GM23338 (cell line): ENCODE measurements at regions not wholly inside any gene's neighbourhood (a gene's known extent, or its start where the extent isn't known, plus 50 kb on each side); places are given as distances from the start of the nearest gene placed in this dataset.

Experiments
- ATAC-seq: fragments of 200-7000 bp; cut with Tn5 transposase; 3 replicates; pipeline ENCODE4 v1.9.1; 2020
- DNase-seq: peaks from one replicate; pipeline ENCODE4 v3.0.0-alpha.2; 2015; ENCODE audit warnings: low spot score
- H2AFZ ChIP-seq: fragments of 200-600 bp; sonication (generic); 2 replicates; pipeline ENCODE4 v1.8.0; 2016; ENCODE audit warnings: antibody characterized with exemption, mild to moderate bottlenecking, moderate library complexity
- H3F3A ChIP-seq: fragments of 200-600 bp; sonication (generic); replicated peaks from 2 replicates; pipeline ENCODE4 v1.8.0; 2017; ENCODE audit warnings: antibody characterized with exemption, mixed run types, low read depth
- H3K27ac ChIP-seq: fragments of 200-600 bp; sonication (generic); 2 replicates; pipeline ENCODE4 v1.6.1; 2016; ENCODE audit warnings: low read depth
- H3K27me3 ChIP-seq: fragments of 200-600 bp; sonication (generic); 2 replicates; pipeline ENCODE4 v1.8.0; 2016; ENCODE audit warnings: mild to moderate bottlenecking, mixed run types, moderate library complexity; ENCODE audit not compliant: insufficient read depth
- H3K36me3 ChIP-seq: fragments of 200-600 bp; sonication (generic); 2 replicates; pipeline ENCODE4 v1.8.0; 2016; ENCODE audit warnings: mild to moderate bottlenecking; ENCODE audit not compliant: insufficient read depth
- H3K4me1 ChIP-seq: fragments of 200-600 bp; sonication (generic); 2 replicates; pipeline ENCODE4 v1.8.0; 2016; ENCODE audit warnings: mild to moderate bottlenecking, moderate library complexity; ENCODE audit not compliant: insufficient read depth
- H3K4me2 ChIP-seq: fragments of 200-600 bp; sonication (generic); 2 replicates; pipeline ENCODE4 v1.7.1; 2017; ENCODE audit warnings: mixed run types
- H3K4me3 ChIP-seq: fragments of 200-600 bp; sonication (generic); 2 replicates; pipeline ENCODE4 v1.6.1; 2016; ENCODE audit warnings: mixed run types
- H3K79me2 ChIP-seq: fragments of 200-600 bp; sonication (generic); replicated peaks from 2 replicates; pipeline ENCODE4 v1.8.0; 2017; ENCODE audit warnings: mild to moderate bottlenecking; ENCODE audit not compliant: insufficient read depth
- H3K9me2 ChIP-seq: fragments of 200-600 bp; sonication (generic); 2 replicates; pipeline ENCODE4 v1.8.0; 2017; ENCODE audit not compliant: insufficient read depth
- H4K20me1 ChIP-seq: fragments of 200-600 bp; sonication (generic); replicated peaks from 2 replicates; pipeline ENCODE4 v1.8.0; 2017; ENCODE audit warnings: mild to moderate bottlenecking; ENCODE audit not compliant: insufficient read depth
- H3K27ac Mint-ChIP-seq: 2 replicates; pipeline ENCODE4 v1.8.0; 2020; ENCODE audit warnings: inconsistent platforms, mild to moderate bottlenecking, moderate library complexity, mixed read lengths
- H3K27me3 Mint-ChIP-seq: 3 replicates; pipeline ENCODE4 v1.8.0; 2022; ENCODE audit warnings: low read depth, mild to moderate bottlenecking, moderate library complexity, mixed read lengths, inconsistent platforms; ENCODE audit not compliant: insufficient read depth, poor library complexity
- H3K36me3 Mint-ChIP-seq: 3 replicates; pipeline ENCODE4 v1.8.0; 2021; ENCODE audit warnings: low read depth, mild to moderate bottlenecking, inconsistent platforms, moderate library complexity, mixed read lengths
- H3K4me1 Mint-ChIP-seq: 3 replicates; pipeline ENCODE4 v1.8.0; 2020; ENCODE audit warnings: mild to moderate bottlenecking, inconsistent platforms, mixed read lengths
- H3K4me3 Mint-ChIP-seq: 3 replicates; pipeline ENCODE4 v1.8.0; 2021; ENCODE audit warnings: moderate library complexity, mild to moderate bottlenecking, inconsistent platforms, mixed read lengths
- H3K9me3 Mint-ChIP-seq: 3 replicates; pipeline ENCODE4 v1.8.0; 2020; ENCODE audit warnings: moderate library complexity, mild to moderate bottlenecking, inconsistent platforms, mixed read lengths
- CREB1 ChIP-seq: fragments of 250-450 bp; sonication (Bioruptor Pico); IDR thresholded peaks from 2 replicates; pipeline ENCODE4 v1.5.0; 2020; ENCODE audit warnings: low read depth, mild to moderate bottlenecking, moderate library complexity
- EZH2 ChIP-seq: fragments of 200-600 bp; sonication (generic); IDR thresholded peaks from one replicate; pipeline ENCODE4 v1.8.0; 2017; ENCODE audit warnings: antibody characterized with exemption, mild to moderate bottlenecking, low read depth; ENCODE audit not compliant: unreplicated experiment
- JUNB ChIP-seq: IDR thresholded peaks from one replicate; pipeline ENCODE4 v1.6.1; 2016; ENCODE audit warnings: antibody characterized with exemption; ENCODE audit not compliant: unreplicated experiment
- NANOG ChIP-seq: IDR thresholded peaks from 2 replicates; pipeline ENCODE4 v1.6.1; 2016; ENCODE audit warnings: antibody characterized with exemption, borderline replicate concordance
- POLR2AphosphoS5 ChIP-seq: IDR thresholded peaks from 2 replicates; pipeline ENCODE4 v1.6.1; 2016; ENCODE audit warnings: antibody characterized with exemption, low read depth
- STAT1 ChIP-seq: IDR thresholded peaks from one replicate; pipeline ENCODE4 v1.6.1; 2016; ENCODE audit warnings: antibody characterized with exemption; ENCODE audit not compliant: unreplicated experiment
- ZNF114 ChIP-seq: fragments of 250-450 bp; sonication (Bioruptor Pico); IDR thresholded peaks from 2 replicates; pipeline ENCODE4 v1.5.0; 2020; ENCODE audit warnings: mild to moderate bottlenecking, moderate library complexity
- ZNF331 ChIP-seq: fragments of 250-450 bp; sonication (Bioruptor Pico); IDR thresholded peaks from 2 replicates; pipeline ENCODE4 v1.5.0; 2020; ENCODE audit warnings: low read depth, mild to moderate bottlenecking, moderate library complexity
- TF ChIP-seq, protein P1 (sequence below), 2 experiments: fragments of 200-600 bp in 1 of 2; sonication (generic) in 1 of 2; conservative IDR thresholded peaks; 2 replicates each; pipeline versions ENCODE4 v1.5.1 to v1.6.1; 2016 to 2017; ENCODE audit warnings: antibody characterized with exemption in 2 of 2, low read depth in 2 of 2, mild to moderate bottlenecking in 2 of 2, moderate library complexity in 1 of 2
- TF ChIP-seq, protein P2 (sequence below): fragments of 250-450 bp; sonication (Bioruptor Pico); IDR thresholded peaks from 2 replicates; pipeline ENCODE4 v1.5.0; 2020; ENCODE audit warnings: mild to moderate bottlenecking, moderate library complexity
- TF ChIP-seq, protein P3 (sequence below): IDR thresholded peaks from one replicate; pipeline ENCODE4 v1.6.1; 2018; ENCODE audit warnings: antibody characterized with exemption; ENCODE audit not compliant: unreplicated experiment
- TF ChIP-seq, protein P4 (sequence below): IDR thresholded peaks from 2 replicates; pipeline ENCODE4 v1.6.1; 2016; ENCODE audit warnings: antibody characterized with exemption

DNA sequence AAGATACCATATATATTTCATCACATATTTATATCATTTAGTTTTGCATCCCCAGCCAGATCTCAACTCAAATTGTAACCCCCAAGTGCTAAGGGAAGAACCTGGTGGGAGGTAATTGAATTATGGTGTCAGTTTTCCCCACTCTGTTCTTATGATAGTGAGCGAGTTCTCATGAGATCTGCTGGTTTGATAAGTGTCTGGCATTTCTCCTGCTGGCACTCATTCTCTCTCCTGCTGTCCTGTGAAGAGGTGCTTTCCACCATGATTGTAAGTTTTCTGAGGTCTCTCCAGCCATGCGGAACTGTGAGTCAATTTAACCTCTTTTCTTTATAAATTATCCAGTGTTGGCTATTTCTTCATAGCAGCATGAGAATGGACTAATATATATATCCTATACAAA lies 462.5 kb upstream of the SLITRK5 start (continued):
- TF ChIP-seq, protein P1, sequence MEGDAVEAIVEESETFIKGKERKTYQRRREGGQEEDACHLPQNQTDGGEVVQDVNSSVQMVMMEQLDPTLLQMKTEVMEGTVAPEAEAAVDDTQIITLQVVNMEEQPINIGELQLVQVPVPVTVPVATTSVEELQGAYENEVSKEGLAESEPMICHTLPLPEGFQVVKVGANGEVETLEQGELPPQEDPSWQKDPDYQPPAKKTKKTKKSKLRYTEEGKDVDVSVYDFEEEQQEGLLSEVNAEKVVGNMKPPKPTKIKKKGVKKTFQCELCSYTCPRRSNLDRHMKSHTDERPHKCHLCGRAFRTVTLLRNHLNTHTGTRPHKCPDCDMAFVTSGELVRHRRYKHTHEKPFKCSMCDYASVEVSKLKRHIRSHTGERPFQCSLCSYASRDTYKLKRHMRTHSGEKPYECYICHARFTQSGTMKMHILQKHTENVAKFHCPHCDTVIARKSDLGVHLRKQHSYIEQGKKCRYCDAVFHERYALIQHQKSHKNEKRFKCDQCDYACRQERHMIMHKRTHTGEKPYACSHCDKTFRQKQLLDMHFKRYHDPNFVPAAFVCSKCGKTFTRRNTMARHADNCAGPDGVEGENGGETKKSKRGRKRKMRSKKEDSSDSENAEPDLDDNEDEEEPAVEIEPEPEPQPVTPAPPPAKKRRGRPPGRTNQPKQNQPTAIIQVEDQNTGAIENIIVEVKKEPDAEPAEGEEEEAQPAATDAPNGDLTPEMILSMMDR (conservative IDR thresholded peaks at IDR 0.05; ENCODE audit: low read depth in 2 of 2): no peak
- TF ChIP-seq NANOG: no peak

DNA sequence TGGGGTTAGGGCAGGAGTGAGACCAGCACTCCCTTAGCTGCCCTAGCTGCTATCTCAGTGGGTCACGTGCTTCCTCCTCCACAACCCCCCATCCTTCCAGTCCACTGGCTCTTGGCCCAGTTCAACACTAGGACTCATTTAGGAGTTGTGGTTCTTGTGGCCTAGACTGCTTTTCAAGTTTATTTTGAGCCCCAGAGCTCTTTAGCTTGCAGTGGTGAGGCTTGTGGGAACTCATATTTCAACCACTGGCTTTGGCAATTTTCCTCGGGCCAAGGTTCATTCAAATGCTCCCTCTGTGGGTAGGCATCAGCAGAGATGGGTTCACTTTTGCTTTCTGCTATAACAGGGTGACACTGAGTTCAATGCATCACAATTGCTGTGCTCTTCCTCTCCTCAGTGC lies 436.2 kb upstream of the SLITRK5 start:
- Histone ChIP-seq H3K27me3 (no peaks in the 10 kb centered on the region), H3K36me3 (no peaks in the 10 kb centered on the region), H4K20me1 (no peaks in the 10 kb centered on the region), H3F3A (no peaks in the 10 kb centered on the region), H3K4me1 (no peaks in the 10 kb centered on the region), H3K9me2 (0 out of 2 replicates have a peak, but pooled peaks cover 12% of the 10 kb centered on the region), H3K4me2 (no peak overlapping the region), H3K27ac (no peak overlapping the region), H3K4me3 (no peak overlapping the region), H3K79me2 (no peaks in the 10 kb centered on the region), H2AFZ (no peak overlapping the region)
- Mint-ChIP-seq H3K9me3 (peaks cover 4% of the 10 kb centered on the region), H3K27ac (no peak overlapping the region), H3K4me3 (no peak overlapping the region), H3K36me3 (no peaks in the 10 kb centered on the region; the same call in 2 of the 3 replicates), H3K27me3 (no peaks in the 10 kb centered on the region), H3K4me1 (no peaks in the 10 kb centered on the region)
- DNase-seq (no peak), ATAC-seq (no peak)
- TF ChIP-seq ZNF331 (CRISPR knock-in tag): no peak
- TF ChIP-seq, protein P2, sequence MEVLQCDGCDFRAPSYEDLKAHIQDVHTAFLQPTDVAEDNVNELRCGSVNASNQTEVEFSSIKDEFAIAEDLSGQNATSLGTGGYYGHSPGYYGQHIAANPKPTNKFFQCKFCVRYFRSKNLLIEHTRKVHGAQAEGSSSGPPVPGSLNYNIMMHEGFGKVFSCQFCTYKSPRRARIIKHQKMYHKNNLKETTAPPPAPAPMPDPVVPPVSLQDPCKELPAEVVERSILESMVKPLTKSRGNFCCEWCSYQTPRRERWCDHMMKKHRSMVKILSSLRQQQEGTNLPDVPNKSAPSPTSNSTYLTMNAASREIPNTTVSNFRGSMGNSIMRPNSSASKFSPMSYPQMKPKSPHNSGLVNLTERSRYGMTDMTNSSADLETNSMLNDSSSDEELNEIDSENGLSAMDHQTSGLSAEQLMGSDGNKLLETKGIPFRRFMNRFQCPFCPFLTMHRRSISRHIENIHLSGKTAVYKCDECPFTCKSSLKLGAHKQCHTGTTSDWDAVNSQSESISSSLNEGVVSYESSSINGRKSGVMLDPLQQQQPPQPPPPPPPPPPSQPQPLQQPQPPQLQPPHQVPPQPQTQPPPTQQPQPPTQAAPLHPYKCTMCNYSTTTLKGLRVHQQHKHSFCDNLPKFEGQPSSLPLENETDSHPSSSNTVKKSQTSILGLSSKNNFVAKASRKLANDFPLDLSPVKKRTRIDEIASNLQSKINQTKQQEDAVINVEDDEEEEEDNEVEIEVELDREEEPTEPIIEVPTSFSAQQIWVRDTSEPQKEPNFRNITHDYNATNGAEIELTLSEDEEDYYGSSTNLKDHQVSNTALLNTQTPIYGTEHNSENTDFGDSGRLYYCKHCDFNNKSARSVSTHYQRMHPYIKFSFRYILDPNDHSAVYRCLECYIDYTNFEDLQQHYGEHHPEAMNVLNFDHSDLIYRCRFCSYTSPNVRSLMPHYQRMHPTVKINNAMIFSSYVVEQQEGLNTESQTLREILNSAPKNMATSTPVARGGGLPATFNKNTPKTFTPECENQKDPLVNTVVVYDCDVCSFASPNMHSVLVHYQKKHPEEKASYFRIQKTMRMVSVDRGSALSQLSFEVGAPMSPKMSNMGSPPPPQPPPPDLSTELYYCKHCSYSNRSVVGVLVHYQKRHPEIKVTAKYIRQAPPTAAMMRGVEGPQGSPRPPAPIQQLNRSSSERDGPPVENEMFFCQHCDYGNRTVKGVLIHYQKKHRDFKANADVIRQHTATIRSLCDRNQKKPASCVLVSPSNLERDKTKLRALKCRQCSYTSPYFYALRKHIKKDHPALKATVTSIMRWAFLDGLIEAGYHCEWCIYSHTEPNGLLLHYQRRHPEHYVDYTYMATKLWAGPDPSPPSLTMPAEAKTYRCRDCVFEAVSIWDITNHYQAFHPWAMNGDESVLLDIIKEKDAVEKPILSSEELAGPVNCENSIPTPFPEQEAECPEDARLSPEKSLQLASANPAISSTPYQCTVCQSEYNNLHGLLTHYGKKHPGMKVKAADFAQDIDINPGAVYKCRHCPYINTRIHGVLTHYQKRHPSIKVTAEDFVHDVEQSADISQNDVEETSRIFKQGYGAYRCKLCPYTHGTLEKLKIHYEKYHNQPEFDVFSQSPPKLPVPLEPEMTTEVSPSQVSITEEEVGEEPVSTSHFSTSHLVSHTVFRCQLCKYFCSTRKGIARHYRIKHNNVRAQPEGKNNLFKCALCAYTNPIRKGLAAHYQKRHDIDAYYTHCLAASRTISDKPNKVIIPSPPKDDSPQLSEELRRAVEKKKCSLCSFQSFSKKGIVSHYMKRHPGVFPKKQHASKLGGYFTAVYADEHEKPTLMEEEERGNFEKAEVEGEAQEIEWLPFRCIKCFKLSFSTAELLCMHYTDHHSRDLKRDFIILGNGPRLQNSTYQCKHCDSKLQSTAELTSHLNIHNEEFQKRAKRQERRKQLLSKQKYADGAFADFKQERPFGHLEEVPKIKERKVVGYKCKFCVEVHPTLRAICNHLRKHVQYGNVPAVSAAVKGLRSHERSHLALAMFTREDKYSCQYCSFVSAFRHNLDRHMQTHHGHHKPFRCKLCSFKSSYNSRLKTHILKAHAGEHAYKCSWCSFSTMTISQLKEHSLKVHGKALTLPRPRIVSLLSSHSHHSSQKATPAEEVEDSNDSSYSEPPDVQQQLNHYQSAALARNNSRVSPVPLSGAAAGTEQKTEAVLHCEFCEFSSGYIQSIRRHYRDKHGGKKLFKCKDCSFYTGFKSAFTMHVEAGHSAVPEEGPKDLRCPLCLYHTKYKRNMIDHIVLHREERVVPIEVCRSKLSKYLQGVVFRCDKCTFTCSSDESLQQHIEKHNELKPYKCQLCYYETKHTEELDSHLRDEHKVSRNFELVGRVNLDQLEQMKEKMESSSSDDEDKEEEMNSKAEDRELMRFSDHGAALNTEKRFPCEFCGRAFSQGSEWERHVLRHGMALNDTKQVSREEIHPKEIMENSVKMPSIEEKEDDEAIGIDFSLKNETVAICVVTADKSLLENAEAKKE (CRISPR knock-in tag): no peak
- TF ChIP-seq, protein P3, sequence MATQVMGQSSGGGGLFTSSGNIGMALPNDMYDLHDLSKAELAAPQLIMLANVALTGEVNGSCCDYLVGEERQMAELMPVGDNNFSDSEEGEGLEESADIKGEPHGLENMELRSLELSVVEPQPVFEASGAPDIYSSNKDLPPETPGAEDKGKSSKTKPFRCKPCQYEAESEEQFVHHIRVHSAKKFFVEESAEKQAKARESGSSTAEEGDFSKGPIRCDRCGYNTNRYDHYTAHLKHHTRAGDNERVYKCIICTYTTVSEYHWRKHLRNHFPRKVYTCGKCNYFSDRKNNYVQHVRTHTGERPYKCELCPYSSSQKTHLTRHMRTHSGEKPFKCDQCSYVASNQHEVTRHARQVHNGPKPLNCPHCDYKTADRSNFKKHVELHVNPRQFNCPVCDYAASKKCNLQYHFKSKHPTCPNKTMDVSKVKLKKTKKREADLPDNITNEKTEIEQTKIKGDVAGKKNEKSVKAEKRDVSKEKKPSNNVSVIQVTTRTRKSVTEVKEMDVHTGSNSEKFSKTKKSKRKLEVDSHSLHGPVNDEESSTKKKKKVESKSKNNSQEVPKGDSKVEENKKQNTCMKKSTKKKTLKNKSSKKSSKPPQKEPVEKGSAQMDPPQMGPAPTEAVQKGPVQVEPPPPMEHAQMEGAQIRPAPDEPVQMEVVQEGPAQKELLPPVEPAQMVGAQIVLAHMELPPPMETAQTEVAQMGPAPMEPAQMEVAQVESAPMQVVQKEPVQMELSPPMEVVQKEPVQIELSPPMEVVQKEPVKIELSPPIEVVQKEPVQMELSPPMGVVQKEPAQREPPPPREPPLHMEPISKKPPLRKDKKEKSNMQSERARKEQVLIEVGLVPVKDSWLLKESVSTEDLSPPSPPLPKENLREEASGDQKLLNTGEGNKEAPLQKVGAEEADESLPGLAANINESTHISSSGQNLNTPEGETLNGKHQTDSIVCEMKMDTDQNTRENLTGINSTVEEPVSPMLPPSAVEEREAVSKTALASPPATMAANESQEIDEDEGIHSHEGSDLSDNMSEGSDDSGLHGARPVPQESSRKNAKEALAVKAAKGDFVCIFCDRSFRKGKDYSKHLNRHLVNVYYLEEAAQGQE: no peak
- no peak for TF ChIP-seq NANOG
- no peak for TF ChIP-seq CREB1 (CRISPR knock-in tag)
- no peak for TF ChIP-seq EZH2
- TF ChIP-seq ZNF114 (CRISPR knock-in tag): no peak
- TF ChIP-seq JUNB: no peak
- no peak for TF ChIP-seq POLR2AphosphoS5
- TF ChIP-seq STAT1: no peak
- TF ChIP-seq, protein P4, sequence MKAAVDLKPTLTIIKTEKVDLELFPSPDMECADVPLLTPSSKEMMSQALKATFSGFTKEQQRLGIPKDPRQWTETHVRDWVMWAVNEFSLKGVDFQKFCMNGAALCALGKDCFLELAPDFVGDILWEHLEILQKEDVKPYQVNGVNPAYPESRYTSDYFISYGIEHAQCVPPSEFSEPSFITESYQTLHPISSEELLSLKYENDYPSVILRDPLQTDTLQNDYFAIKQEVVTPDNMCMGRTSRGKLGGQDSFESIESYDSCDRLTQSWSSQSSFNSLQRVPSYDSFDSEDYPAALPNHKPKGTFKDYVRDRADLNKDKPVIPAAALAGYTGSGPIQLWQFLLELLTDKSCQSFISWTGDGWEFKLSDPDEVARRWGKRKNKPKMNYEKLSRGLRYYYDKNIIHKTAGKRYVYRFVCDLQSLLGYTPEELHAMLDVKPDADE: no peak
